SK-N-SH (cell line): ENCODE measurements at regions not wholly inside any gene's neighbourhood (a gene's known extent, or its start where the extent isn't known, plus 50 kb on each side); places are given as distances from the start of the nearest gene placed in this dataset.

Experiments used
- CTCF ChIA-PET: fragments of 300-600, 350-600 bp; formaldehyde crosslinking; extraction: SDS; loops from one replicate; lab custom pipeline; 2021; lab: Yijun Ruan, JAX
- POLR2A ChIA-PET: fragments of 350-600 bp; sonication (Branson Sonifier 250); formaldehyde crosslinking; extraction: SDS; loops from one replicate; lab custom pipeline; 2020; ENCODE audit warnings: antibody characterized with exemption, inconsistent platforms; lab: Yijun Ruan, JAX
- DNase-seq: peaks from one replicate; pipeline ENCODE4 v3.0.0; 2012
- H2AFZ ChIP-seq: fragments of 200-600 bp; sonication (generic); 2 replicates; pipeline ENCODE4 v1.8.1; 2016; ENCODE audit warnings: antibody characterized with exemption, mild to moderate bottlenecking, low read depth
- H3F3A ChIP-seq: fragments of 200-600 bp; sonication (generic); replicated peaks from 2 replicates; pipeline ENCODE3; 2016; ENCODE audit warnings: antibody characterized with exemption, mild to moderate bottlenecking; ENCODE audit not compliant: insufficient read depth
- H3K27ac ChIP-seq, 2 experiments: fragments of 200-500 bp in 1 of 2; fragments of 200-600 bp in 1 of 2; sonication (Bioruptor generic) in 1 of 2; sonication (generic), shearing (Covaris generic) in 1 of 2; 2 replicates each; pipeline versions ENCODE4 v1.5.1 to v1.6.1; 2014 to 2016; ENCODE audit warnings: low read depth in 2 of 2, inconsistent platforms in 1 of 2, low read length in 1 of 2, mild to moderate bottlenecking in 1 of 2, mixed read lengths in 1 of 2
- H3K27me3 ChIP-seq: fragments of 200-600 bp; sonication (generic), shearing (Covaris generic); 2 replicates; pipeline ENCODE4 v1.6.1; 2016; ENCODE audit warnings: mixed run types; ENCODE audit not compliant: insufficient read depth
- H3K36me3 ChIP-seq, 2 experiments: fragments of 200-500 bp in 1 of 2; fragments of 200-600 bp in 1 of 2; sonication (Bioruptor generic) in 1 of 2; sonication (generic) in 1 of 2; replicated peaks in 1 of 2; 2 replicates each; pipeline versions ENCODE3 to v1.5.1; 2014 to 2016; ENCODE audit warnings: low read length in 1 of 2, mild to moderate bottlenecking in 1 of 2; ENCODE audit not compliant: insufficient read depth in 2 of 2, control insufficient read depth in 1 of 2
- H3K4me1 ChIP-seq, 2 experiments: fragments of 200-500 bp in 1 of 2; fragments of 200-600 bp in 1 of 2; sonication (Bioruptor generic) in 1 of 2; sonication (generic), shearing (Covaris generic) in 1 of 2; 2 replicates each; pipeline versions ENCODE4 v1.5.1 to v1.6.1; 2014 to 2016; ENCODE audit warnings: low read depth in 1 of 2, low read length in 1 of 2, mixed run types in 1 of 2; ENCODE audit not compliant: insufficient read depth in 2 of 2, control insufficient read depth in 1 of 2
- H3K4me2 ChIP-seq: fragments of 200-600 bp; sonication (generic), shearing (Covaris generic); 2 replicates; pipeline ENCODE4 v1.6.1; 2017; ENCODE audit warnings: mixed run types
- H3K4me3 ChIP-seq, 2 experiments: fragments of 200-500 bp in 1 of 2; fragments of 200-600 bp in 1 of 2; sonication (Bioruptor generic) in 1 of 2; sonication (generic), shearing (Covaris generic) in 1 of 2; 2 replicates each; pipeline versions ENCODE4 v1.5.1 to v1.8.1; 2014 to 2016; ENCODE audit warnings: low read depth in 2 of 2, inconsistent platforms in 1 of 2, low read length in 1 of 2, mild to moderate bottlenecking in 1 of 2, mixed read lengths in 1 of 2, moderate library complexity in 1 of 2
- H3K79me2 ChIP-seq: fragments of 200-600 bp; sonication (generic); 2 replicates; pipeline ENCODE4 v1.8.1; 2017; ENCODE audit warnings: mild to moderate bottlenecking; ENCODE audit not compliant: insufficient read depth
- H3K9ac ChIP-seq: fragments of 200-600 bp; sonication (generic); 2 replicates; pipeline ENCODE4 v1.6.1; 2017; ENCODE audit warnings: mixed run types
- H3K9me2 ChIP-seq: fragments of 200-600 bp; sonication (generic); 2 replicates; pipeline ENCODE4 v1.6.1; 2017; ENCODE audit warnings: mixed run types
- H3K9me3 ChIP-seq: fragments of 200-600 bp; sonication (generic); 2 replicates; pipeline ENCODE4 v1.6.1; 2017; ENCODE audit warnings: mixed run types, mild to moderate bottlenecking, moderate library complexity
- H4K20me1 ChIP-seq: fragments of 200-600 bp; sonication (generic); 2 replicates; pipeline ENCODE4 v1.6.1; 2017; ENCODE audit warnings: mild to moderate bottlenecking, mixed run types; ENCODE audit not compliant: insufficient read depth
- CHD2 ChIP-seq: fragments of 150-350 bp; IDR thresholded peaks from 2 replicates; pipeline ENCODE4 v1.6.1; 2018; ENCODE audit warnings: low read length; ENCODE audit not compliant: partially characterized antibody
- ELF1 ChIP-seq: IDR thresholded peaks from 2 replicates; pipeline ENCODE4 v1.4.0; 2012
- EP300 ChIP-seq, 2 experiments: IDR thresholded peaks; 2 replicates each; pipeline versions ENCODE4 v1.4.0 to v1.6.1; 2012; ENCODE audit warnings: borderline replicate concordance in 1 of 2, low read depth in 1 of 2, low read length in 1 of 2
- MXI1 ChIP-seq: IDR thresholded peaks from 2 replicates; pipeline ENCODE4 v1.6.1; 2012; ENCODE audit warnings: mild to moderate bottlenecking, low read depth, low read length, improper control_type of control experiment
- RCOR1 ChIP-seq: fragments of 150-350 bp; IDR thresholded peaks from 2 replicates; pipeline ENCODE4 v1.6.1; 2017; ENCODE audit warnings: antibody characterized with exemption, low read length
- TCF12 ChIP-seq: IDR thresholded peaks from 2 replicates; pipeline ENCODE4 v1.4.0; 2012
- TEAD4 ChIP-seq: IDR thresholded peaks from 2 replicates; pipeline ENCODE4 v1.4.0; 2012; ENCODE audit warnings: mild to moderate bottlenecking, borderline replicate concordance; ENCODE audit not compliant: insufficient read depth
- YY1 ChIP-seq: IDR thresholded peaks from 2 replicates; pipeline ENCODE4 v1.4.0; 2012; ENCODE audit warnings: low read depth, mild to moderate bottlenecking
- WGBS: methylation state at CpG from one replicate; pipeline ENCODE4 v1.1.6; 2017; ENCODE audit warnings: low lambda C conversion rate; 5-methylcytosine and 5-hydroxymethylcytosine counted together
- TF ChIP-seq, protein P1 (sequence below): IDR thresholded peaks from 2 replicates; pipeline ENCODE4 v1.4.0; 2012; ENCODE audit warnings: low read depth, borderline replicate concordance
- TF ChIP-seq, protein P2 (sequence below): IDR thresholded peaks from 2 replicates; pipeline ENCODE4 v1.6.1; 2012; ENCODE audit warnings: mild to moderate bottlenecking, low read depth, low read length, moderate library complexity

DNA sequence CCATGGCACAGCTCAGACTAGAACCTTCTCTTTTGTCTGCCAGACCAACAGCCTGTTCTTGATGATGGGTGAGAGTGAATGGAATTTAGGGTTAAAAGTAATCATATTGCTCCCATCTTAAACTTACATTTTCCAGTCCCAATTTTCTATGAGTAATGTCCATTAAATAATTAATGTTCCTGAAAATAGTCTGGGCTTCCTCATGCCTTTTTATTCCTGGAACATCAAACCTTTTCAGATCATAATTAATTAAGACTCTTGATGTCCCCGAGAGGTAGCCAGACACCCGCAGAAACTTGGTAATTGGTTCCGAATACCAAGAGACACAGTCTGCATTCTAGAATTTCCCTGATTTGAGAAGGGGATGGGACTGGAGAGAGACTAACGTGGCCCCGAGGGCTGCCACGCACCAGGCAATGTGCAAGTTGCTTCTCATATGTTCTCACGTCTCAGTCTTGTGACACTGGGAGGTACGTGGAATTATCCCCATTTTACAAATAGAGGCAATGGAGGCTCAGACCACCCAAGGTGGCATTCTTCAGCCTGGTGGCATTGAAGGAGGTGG is 78.6 kb upstream of the TOX2 start:
- no peaks in the 10 kb centered on the region for H3K36me3 ChIP-seq
- no peak overlapping the region for H3K9ac ChIP-seq
- ChIA-PET CTCF (interaction anchor here (3.9 kb wide), 1 partner anchor 86 kb away, joined by 17 read pairs; no protein-coding TSS in a partner anchor), POLR2A (no interaction called here)
- no peaks in the 10 kb centered on the region for H4K20me1 ChIP-seq
- no peaks in the 10 kb centered on the region for H3F3A ChIP-seq
- H3K9me3 ChIP-seq: no peaks in the 10 kb centered on the region
- no peak for TF ChIP-seq CHD2
- 0 out of 2 replicates have a peak, but pooled peaks have one; percentile 10 for TF ChIP-seq TEAD4
- TF ChIP-seq, protein P1, sequence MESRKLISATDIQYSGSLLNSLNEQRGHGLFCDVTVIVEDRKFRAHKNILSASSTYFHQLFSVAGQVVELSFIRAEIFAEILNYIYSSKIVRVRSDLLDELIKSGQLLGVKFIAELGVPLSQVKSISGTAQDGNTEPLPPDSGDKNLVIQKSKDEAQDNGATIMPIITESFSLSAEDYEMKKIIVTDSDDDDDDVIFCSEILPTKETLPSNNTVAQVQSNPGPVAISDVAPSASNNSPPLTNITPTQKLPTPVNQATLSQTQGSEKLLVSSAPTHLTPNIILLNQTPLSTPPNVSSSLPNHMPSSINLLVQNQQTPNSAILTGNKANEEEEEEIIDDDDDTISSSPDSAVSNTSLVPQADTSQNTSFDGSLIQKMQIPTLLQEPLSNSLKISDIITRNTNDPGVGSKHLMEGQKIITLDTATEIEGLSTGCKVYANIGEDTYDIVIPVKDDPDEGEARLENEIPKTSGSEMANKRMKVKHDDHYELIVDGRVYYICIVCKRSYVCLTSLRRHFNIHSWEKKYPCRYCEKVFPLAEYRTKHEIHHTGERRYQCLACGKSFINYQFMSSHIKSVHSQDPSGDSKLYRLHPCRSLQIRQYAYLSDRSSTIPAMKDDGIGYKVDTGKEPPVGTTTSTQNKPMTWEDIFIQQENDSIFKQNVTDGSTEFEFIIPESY: no peak
- no peak for TF ChIP-seq MXI1
- TF ChIP-seq ELF1: no peak
- TF ChIP-seq, protein P2, sequence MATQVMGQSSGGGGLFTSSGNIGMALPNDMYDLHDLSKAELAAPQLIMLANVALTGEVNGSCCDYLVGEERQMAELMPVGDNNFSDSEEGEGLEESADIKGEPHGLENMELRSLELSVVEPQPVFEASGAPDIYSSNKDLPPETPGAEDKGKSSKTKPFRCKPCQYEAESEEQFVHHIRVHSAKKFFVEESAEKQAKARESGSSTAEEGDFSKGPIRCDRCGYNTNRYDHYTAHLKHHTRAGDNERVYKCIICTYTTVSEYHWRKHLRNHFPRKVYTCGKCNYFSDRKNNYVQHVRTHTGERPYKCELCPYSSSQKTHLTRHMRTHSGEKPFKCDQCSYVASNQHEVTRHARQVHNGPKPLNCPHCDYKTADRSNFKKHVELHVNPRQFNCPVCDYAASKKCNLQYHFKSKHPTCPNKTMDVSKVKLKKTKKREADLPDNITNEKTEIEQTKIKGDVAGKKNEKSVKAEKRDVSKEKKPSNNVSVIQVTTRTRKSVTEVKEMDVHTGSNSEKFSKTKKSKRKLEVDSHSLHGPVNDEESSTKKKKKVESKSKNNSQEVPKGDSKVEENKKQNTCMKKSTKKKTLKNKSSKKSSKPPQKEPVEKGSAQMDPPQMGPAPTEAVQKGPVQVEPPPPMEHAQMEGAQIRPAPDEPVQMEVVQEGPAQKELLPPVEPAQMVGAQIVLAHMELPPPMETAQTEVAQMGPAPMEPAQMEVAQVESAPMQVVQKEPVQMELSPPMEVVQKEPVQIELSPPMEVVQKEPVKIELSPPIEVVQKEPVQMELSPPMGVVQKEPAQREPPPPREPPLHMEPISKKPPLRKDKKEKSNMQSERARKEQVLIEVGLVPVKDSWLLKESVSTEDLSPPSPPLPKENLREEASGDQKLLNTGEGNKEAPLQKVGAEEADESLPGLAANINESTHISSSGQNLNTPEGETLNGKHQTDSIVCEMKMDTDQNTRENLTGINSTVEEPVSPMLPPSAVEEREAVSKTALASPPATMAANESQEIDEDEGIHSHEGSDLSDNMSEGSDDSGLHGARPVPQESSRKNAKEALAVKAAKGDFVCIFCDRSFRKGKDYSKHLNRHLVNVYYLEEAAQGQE: no peak
- TF ChIP-seq TCF12: peak; percentile 27; the same call in 1 of the 2 replicates
- peak in 1 of 2 experiments; percentile 72; a peak in 2 of 4 replicates for TF ChIP-seq EP300 (IDR thresholded peaks at IDR 0.05; ENCODE audit: borderline replicate concordance in 1 of 2, low read depth in 1 of 2, low read length in 1 of 2)
- TF ChIP-seq RCOR1: peak; percentile 38; the same call in 1 of the 2 replicates
- TF ChIP-seq YY1: no peak
- H3K4me1 ChIP-seq: peaks cover 0 to 4% of the 10 kb centered on the region in 2 experiments; a peak in 1 of 4 replicates
- no peak overlapping the region for H3K4me2 ChIP-seq
- no peaks in the 10 kb centered on the region for H3K79me2 ChIP-seq
- no peak overlapping the region; the same call in 1 of the 2 replicates for H2AFZ ChIP-seq
- H3K27ac ChIP-seq: no peak overlapping the region
- H3K4me3 ChIP-seq: no peak overlapping the region
- no peaks in the 10 kb centered on the region for H3K27me3 ChIP-seq
- no peaks in the 10 kb centered on the region for H3K9me2 ChIP-seq
- WGBS: 37% methylated on average over 8 of the region's 8 CpGs
- no peak for DNase-seq
